CD14-positive monocyte (primary cell): ENCODE measurements at regions not wholly inside any gene's neighbourhood (a gene's known extent, or its start where the extent isn't known, plus 50 kb on each side); places are given as distances from the start of the nearest gene placed in this dataset.

ENCODE experiments used
- DNase-seq, 3 donors: peaks; one replicate each; pipeline ENCODE4 v3.0.0-alpha.2; 2011 to 2022
- H2AFZ ChIP-seq: 2 replicates; pipeline ENCODE4 v1.6.0; 2012; ENCODE audit warnings: mild to moderate bottlenecking, low read depth, low read length, inconsistent platforms; ENCODE audit not compliant: insufficient read depth, poor library complexity, severe bottlenecking
- H3K27ac ChIP-seq, 2 donors: 1 replicate in 1 of 2; 2 replicates in 1 of 2; pipeline ENCODE4 v1.5.1; 2012 to 2013; ENCODE audit warnings: low read length in 2 of 2, control low read depth in 1 of 2, inconsistent platforms in 1 of 2, low read depth in 1 of 2, mild to moderate bottlenecking in 1 of 2
- H3K27me3 ChIP-seq, 2 donors: one replicate each; pipeline versions ENCODE4 v1.6.0 to v1.6.1; 2011 to 2013; ENCODE audit warnings: low read length in 2 of 2; ENCODE audit not compliant: control insufficient read depth in 2 of 2, insufficient read depth in 2 of 2
- H3K36me3 ChIP-seq, 2 donors: replicated peaks in 1 of 2; 1 replicate in 1 of 2; 2 replicates in 1 of 2; pipeline versions ENCODE4 v1.5.1 to v1.6.1; 2012 to 2013; ENCODE audit warnings: low read length in 2 of 2, control low read depth in 1 of 2, inconsistent platforms in 1 of 2, mild to moderate bottlenecking in 1 of 2; ENCODE audit not compliant: insufficient read depth in 2 of 2, control insufficient read depth in 1 of 2
- H3K4me1 ChIP-seq, 2 donors: 1 replicate in 1 of 2; 2 replicates in 1 of 2; pipeline versions ENCODE4 v1.5.1 to v1.6.1; 2012 to 2013; ENCODE audit warnings: low read length in 2 of 2, control low read depth in 1 of 2, inconsistent platforms in 1 of 2, mild to moderate bottlenecking in 1 of 2, moderate library complexity in 1 of 2; ENCODE audit not compliant: insufficient read depth in 2 of 2, control insufficient read depth in 1 of 2
- H3K4me2 ChIP-seq: replicated peaks from 2 replicates; pipeline ENCODE3; 2012; ENCODE audit warnings: low read length, moderate library complexity, mild to moderate bottlenecking; ENCODE audit not compliant: poor library complexity, severe bottlenecking; ENCODE audit errors: extremely low read depth
- H3K4me3 ChIP-seq, 3 experiments: fragments of 200-600 bp in 1 of 3; sonication (generic) in 1 of 3; replicated peaks in 1 of 3; 1 replicate in 2 of 3; 2 replicates in 1 of 3; pipeline ENCODE4 v1.5.1; 2011 to 2013; ENCODE audit warnings: low read length in 3 of 3, mild to moderate bottlenecking in 3 of 3, control low read depth in 2 of 3, low read depth in 2 of 3, inconsistent platforms in 1 of 3, moderate library complexity in 1 of 3
- H3K79me2 ChIP-seq: 2 replicates; pipeline ENCODE4 v1.6.0; 2012; ENCODE audit warnings: mild to moderate bottlenecking, control low read depth, inconsistent platforms, low read length, moderate library complexity; ENCODE audit not compliant: insufficient read depth
- H3K9ac ChIP-seq: 2 replicates; pipeline ENCODE4 v1.6.0; 2017; ENCODE audit warnings: low read length, mild to moderate bottlenecking; ENCODE audit not compliant: insufficient read depth, poor library complexity, severe bottlenecking
- H3K9me3 ChIP-seq, 2 donors: replicated peaks in 1 of 2; 1 replicate in 1 of 2; 2 replicates in 1 of 2; pipeline versions ENCODE4 v1.5.1 to v1.6.1; 2012 to 2013; ENCODE audit warnings: low read length in 2 of 2, control low read depth in 1 of 2; ENCODE audit not compliant: control insufficient read depth in 1 of 2, insufficient read depth in 1 of 2
- H4K20me1 ChIP-seq: 2 replicates; pipeline ENCODE4 v1.6.0; 2012; ENCODE audit warnings: mild to moderate bottlenecking, low read length, control low read depth, moderate library complexity; ENCODE audit not compliant: insufficient read depth
- H3K27ac Mint-ChIP-seq, 7 donors: one replicate each; pipeline ENCODE4 v1.8.0; 2020; ENCODE audit warnings: mild to moderate bottlenecking in 7 of 7, mixed read lengths in 7 of 7, moderate library complexity in 6 of 7, inconsistent platforms in 2 of 7
- H3K27me3 Mint-ChIP-seq, 3 donors: one replicate each; pipeline ENCODE4 v1.8.0; 2021 to 2022; ENCODE audit warnings: low read depth in 3 of 3, mild to moderate bottlenecking in 3 of 3, mixed read lengths in 3 of 3, moderate library complexity in 3 of 3, inconsistent platforms in 1 of 3
- H3K36me3 Mint-ChIP-seq, 2 donors: one replicate each; pipeline ENCODE4 v1.8.0; 2020; ENCODE audit warnings: mixed read lengths in 2 of 2, inconsistent platforms in 1 of 2, mild to moderate bottlenecking in 1 of 2
- H3K4me1 Mint-ChIP-seq: one replicate; pipeline ENCODE4 v1.8.0; 2020; ENCODE audit warnings: mild to moderate bottlenecking, mixed read lengths
- H3K4me3 Mint-ChIP-seq, 2 donors: one replicate each; pipeline ENCODE4 v1.8.0; 2020; ENCODE audit warnings: mild to moderate bottlenecking in 2 of 2, mixed read lengths in 2 of 2, moderate library complexity in 1 of 2
- H3K9me3 Mint-ChIP-seq, 7 donors: one replicate each; pipeline ENCODE4 v1.8.0; 2020 to 2022; ENCODE audit warnings: mixed read lengths in 7 of 7, mild to moderate bottlenecking in 6 of 7, moderate library complexity in 6 of 7, inconsistent platforms in 2 of 7
- CTCF ChIP-seq: fragments of 200-600 bp; IDR thresholded peaks from one replicate; pipeline ENCODE4 v1.8.0; 2022; ENCODE audit warnings: antibody characterized with exemption, mild to moderate bottlenecking
- WGBS: methylation state at CpG from one replicate; pipeline ENCODE4 v1.1.5; 2013; ENCODE audit warnings: missing lambda C conversion rate; ENCODE audit not compliant: insufficient coverage; 5-methylcytosine and 5-hydroxymethylcytosine counted together
- intact Hi-C, 2 donors: fragments of 100-400 bp; cut with micrococcal nuclease; formaldehyde crosslinking; loops; one replicate each; pipeline versions ENCODE4 v1.15.0 to v1.15.1; 2023

GRCh38 chr5:85500869-85501268, 1116.2 kb upstream of the EDIL3 start:
- Histone ChIP-seq H3K4me2 (no peak overlapping the region), H3K4me3 (no peak overlapping the region), H2AFZ (no peak overlapping the region), H3K4me1 (no peaks in the 10 kb centered on the region), H3K79me2 (no peaks in the 10 kb centered on the region), H4K20me1 (no peaks in the 10 kb centered on the region), H3K36me3 (no peaks in the 10 kb centered on the region), H3K9ac (no peak overlapping the region), H3K27ac (no peak overlapping the region), H3K27me3 (no peaks in the 10 kb centered on the region), H3K9me3 (peaks cover 0 to 3% of the 10 kb centered on the region in 2 donors)
- no peak for TF ChIP-seq CTCF
- peaks cover 0 to 4% (median 0%) of the 10 kb centered on the region in 7 donors for H3K9me3 Mint-ChIP-seq
- H3K36me3 Mint-ChIP-seq, result no peaks in the 10 kb centered on the region
- DNase-seq, result no peak
- H3K4me3 Mint-ChIP-seq, result no peak overlapping the region
- H3K4me1 Mint-ChIP-seq, result no peaks in the 10 kb centered on the region
- peaks cover 0 to 2% (median 0%) of the 10 kb centered on the region in 3 donors for H3K27me3 Mint-ChIP-seq
- no peak overlapping the region for H3K27ac Mint-ChIP-seq
- intact Hi-C loops, result no loop called here

GRCh38 chr5:85512896-85513295, 1104.8 kb upstream of the COX7C start:
- Mint-ChIP-seq H3K9me3 (peaks cover 0 to 17% (median 7%) of the 10 kb centered on the region in 7 donors), H3K36me3 (no peaks in the 10 kb centered on the region), H3K4me3 (no peak overlapping the region), H3K4me1 (no peaks in the 10 kb centered on the region), H3K27me3 (no peaks in the 10 kb centered on the region), H3K27ac (no peak overlapping the region)
- H3K4me1 ChIP-seq, result no peaks in the 10 kb centered on the region
- H3K27ac ChIP-seq, result no peak overlapping the region
- 97% methylated on average over 3 of the region's 4 CpGs for WGBS
- H3K36me3 ChIP-seq, result no peaks in the 10 kb centered on the region
- H3K9me3 ChIP-seq, result peaks cover 0 to 11% of the 10 kb centered on the region in 2 donors
- intact Hi-C loops, result no loop called here
- H3K27me3 ChIP-seq, result no peaks in the 10 kb centered on the region
- no peaks in the 10 kb centered on the region for H3K79me2 ChIP-seq
- no peak overlapping the region for H2AFZ ChIP-seq
- H4K20me1 ChIP-seq, result no peaks in the 10 kb centered on the region
- H3K4me2 ChIP-seq, result no peak overlapping the region
- no peak for DNase-seq
- no peak overlapping the region for H3K4me3 ChIP-seq
- TF ChIP-seq CTCF, result no peak
- H3K9ac ChIP-seq, result no peak overlapping the region
